ENCODE measurements at regions not wholly inside any gene's neighbourhood (a gene's known extent, or its start where the extent isn't known, plus 50 kb on each side); places are given as distances from the start of the nearest gene placed in this dataset.

GRCh38 chr18:75809926-75810255 lies 382.4 kb upstream of the SMIM21 start:
- Mint-ChIP-seq H3K9me3 (no peaks in the 10 kb centered on the region), H3K4me3 (no peak overlapping the region), H3K27me3 (ENCODE audit: insufficient read depth, low read depth, poor library complexity) (peaks cover 5% of the 10 kb centered on the region), H3K27ac (no peak overlapping the region), H3K4me1 (peaks cover 11% of the 10 kb centered on the region), H3K36me3 (ENCODE audit: low read depth) (no peaks in the 10 kb centered on the region)
- peaks cover 5% of the 10 kb centered on the region; the same call in 1 of the 2 replicates for H3K9me2 ChIP-seq (ENCODE audit: insufficient read depth)
- no peaks in the 10 kb centered on the region for H3K27me3 ChIP-seq (ENCODE audit: insufficient read depth)
- DNase-seq (ENCODE audit: low spot score) = no peak
- TF ChIP-seq CREB1 (CRISPR knock-in tag; IDR thresholded peaks at IDR 0.05; ENCODE audit: low read depth) (no peak), EZH2phosphoT487 (IDR thresholded peaks at IDR 0.05; ENCODE audit: unreplicated experiment) (no peak), ZNF114 (CRISPR knock-in tag; IDR thresholded peaks at IDR 0.05) (no peak)
- H3K79me2 ChIP-seq (replicated peaks; ENCODE audit: insufficient read depth) = no peaks in the 10 kb centered on the region
- no peaks in the 10 kb centered on the region; the same call in 1 of the 2 replicates for H3K4me1 ChIP-seq (ENCODE audit: insufficient read depth)
- H3K27ac ChIP-seq (ENCODE audit: low read depth) = no peak overlapping the region
- H3K36me3 ChIP-seq (ENCODE audit: insufficient read depth) = no peaks in the 10 kb centered on the region
- no peaks in the 10 kb centered on the region for H3F3A ChIP-seq (replicated peaks; ENCODE audit: low read depth)
- no peak for ATAC-seq
- H3K4me2 ChIP-seq = no peak overlapping the region
- H4K20me1 ChIP-seq (replicated peaks; ENCODE audit: insufficient read depth) = no peaks in the 10 kb centered on the region
- peak overlapping the region; percentile 92; the same call in 1 of the 2 replicates for H2AFZ ChIP-seq
- no peak overlapping the region for H3K4me3 ChIP-seq

- Mint-ChIP-seq H3K4me3 (no peak overlapping the region), H3K36me3 (ENCODE audit: low read depth) (no peaks in the 10 kb centered on the region), H3K9me3 (no peaks in the 10 kb centered on the region), H3K27me3 (ENCODE audit: insufficient read depth, low read depth, poor library complexity) (peaks cover 5% of the 10 kb centered on the region), H3K27ac (no peak overlapping the region), H3K4me1 (peaks cover 11% of the 10 kb centered on the region)
- Histone ChIP-seq H2AFZ (peak overlapping the region; percentile 92; the same call in 1 of the 2 replicates), H3F3A (replicated peaks; ENCODE audit: low read depth) (no peaks in the 10 kb centered on the region), H3K4me3 (no peak overlapping the region), H4K20me1 (replicated peaks; ENCODE audit: insufficient read depth) (no peaks in the 10 kb centered on the region), H3K36me3 (ENCODE audit: insufficient read depth) (no peaks in the 10 kb centered on the region), H3K27ac (ENCODE audit: low read depth) (no peak overlapping the region), H3K27me3 (ENCODE audit: insufficient read depth) (no peaks in the 10 kb centered on the region), H3K79me2 (replicated peaks; ENCODE audit: insufficient read depth) (no peaks in the 10 kb centered on the region), H3K9me2 (ENCODE audit: insufficient read depth) (peaks cover 2% of the 10 kb centered on the region; the same call in 1 of the 2 replicates), H3K4me1 (ENCODE audit: insufficient read depth) (no peaks in the 10 kb centered on the region; the same call in 1 of the 2 replicates), H3K4me2 (no peak overlapping the region)
- DNase-seq (ENCODE audit: low spot score) (no peak), ATAC-seq (no peak)
- no peak for TF ChIP-seq ZNF114 (CRISPR knock-in tag; IDR thresholded peaks at IDR 0.05)
- no peak for TF ChIP-seq CTCF (conservative IDR thresholded peaks at IDR 0.05; ENCODE audit: low read depth in 2 of 2)
- no peak for TF ChIP-seq ETS1 (IDR thresholded peaks at IDR 0.05)
- no peak for TF ChIP-seq ZNF331 (CRISPR knock-in tag; IDR thresholded peaks at IDR 0.05; ENCODE audit: low read depth)
Measured at GRCh38 chr18:75809151-75809925, 381.8 kb upstream of the SMIM21 start.

GRCh38 chr18:75805265-75805664 lies 377.8 kb upstream of the SMIM21 start:
- Histone ChIP-seq H3K4me1 (ENCODE audit: insufficient read depth) (no peaks in the 10 kb centered on the region), H3K27ac (ENCODE audit: low read depth) (no peak overlapping the region), H3K27me3 (ENCODE audit: insufficient read depth) (no peaks in the 10 kb centered on the region), H2AFZ (no peak overlapping the region), H3K4me2 (no peak overlapping the region), H3K9me2 (ENCODE audit: insufficient read depth) (no peaks in the 10 kb centered on the region), H3K36me3 (ENCODE audit: insufficient read depth) (no peaks in the 10 kb centered on the region), H3K79me2 (replicated peaks; ENCODE audit: insufficient read depth) (no peaks in the 10 kb centered on the region), H4K20me1 (replicated peaks; ENCODE audit: insufficient read depth) (no peaks in the 10 kb centered on the region), H3F3A (replicated peaks; ENCODE audit: low read depth) (no peaks in the 10 kb centered on the region), H3K4me3 (no peak overlapping the region)
- Mint-ChIP-seq H3K4me1 (peaks cover 9% of the 10 kb centered on the region), H3K9me3 (no peaks in the 10 kb centered on the region), H3K4me3 (no peak overlapping the region), H3K36me3 (ENCODE audit: low read depth) (no peaks in the 10 kb centered on the region), H3K27ac (no peak overlapping the region), H3K27me3 (ENCODE audit: insufficient read depth, low read depth, poor library complexity) (peaks cover 1% of the 10 kb centered on the region)
- DNase-seq (ENCODE audit: low spot score) (no peak), ATAC-seq (no peak)
- TF ChIP-seq NANOG (IDR thresholded peaks at IDR 0.05; ENCODE audit: borderline replicate concordance) (no peak), REST (IDR thresholded peaks at IDR 0.05; ENCODE audit: unreplicated experiment) (no peak)

Measured in GM23338 (cell line).